H9 (cell line): ENCODE measurements at regions not wholly inside any gene's neighbourhood (a gene's known extent, or its start where the extent isn't known, plus 50 kb on each side); places are given as distances from the start of the nearest gene placed in this dataset.

ENCODE experiments used
- DNase-seq: peaks from one replicate; pipeline ENCODE4 v3.0.0-alpha.2; 2017
- H2AFZ ChIP-seq: one replicate; pipeline ENCODE4 v1.6.1; 2013; ENCODE audit warnings: mild to moderate bottlenecking, low read length, control low read depth, moderate library complexity
- H2AK5ac ChIP-seq: 2 replicates; pipeline ENCODE4 v1.6.1; 2013; ENCODE audit warnings: low read length, control low read depth, mixed read lengths; ENCODE audit not compliant: insufficient read length
- H2BK120ac ChIP-seq: one replicate; pipeline ENCODE4 v1.6.1; 2013; ENCODE audit warnings: low read depth, mild to moderate bottlenecking, low read length, control low read depth, inconsistent platforms; ENCODE audit not compliant: poor library complexity, severe bottlenecking
- H2BK12ac ChIP-seq: 2 replicates; pipeline ENCODE4 v1.6.1; 2013; ENCODE audit warnings: low read length, control low read depth, mixed read lengths, low read depth; ENCODE audit not compliant: insufficient read length
- H2BK15ac ChIP-seq: 2 replicates; pipeline ENCODE4 v1.6.1; 2013; ENCODE audit warnings: low read depth, low read length, control low read depth
- H2BK20ac ChIP-seq: one replicate; pipeline ENCODE4 v1.6.1; 2013; ENCODE audit warnings: low read depth, mild to moderate bottlenecking, low read length, control low read depth, inconsistent platforms; ENCODE audit not compliant: poor library complexity, severe bottlenecking
- H2BK5ac ChIP-seq: 2 replicates; pipeline ENCODE4 v1.6.1; 2013; ENCODE audit warnings: low read length, control low read depth, mixed read lengths; ENCODE audit not compliant: insufficient read length
- H3K14ac ChIP-seq: 2 replicates; pipeline ENCODE4 v1.6.1; 2013; ENCODE audit warnings: low read length, control low read depth; ENCODE audit not compliant: insufficient read depth
- H3K18ac ChIP-seq: 2 replicates; pipeline ENCODE4 v1.6.1; 2013; ENCODE audit warnings: low read depth, mild to moderate bottlenecking, mixed read lengths, low read length, control low read depth; ENCODE audit not compliant: insufficient read length
- H3K23ac ChIP-seq: 2 replicates; pipeline ENCODE4 v1.6.1; 2013; ENCODE audit warnings: low read length, control low read depth, mixed read lengths, low read depth; ENCODE audit not compliant: insufficient read length
- H3K23me2 ChIP-seq: 2 replicates; pipeline ENCODE4 v1.6.1; 2013; ENCODE audit warnings: low read depth, mild to moderate bottlenecking, mixed read lengths, low read length, control low read depth; ENCODE audit not compliant: insufficient read length, poor library complexity, severe bottlenecking
- H3K27ac ChIP-seq: 2 replicates; pipeline ENCODE4 v1.5.1; 2013; ENCODE audit warnings: low read length, control low read depth, mixed read lengths, low read depth; ENCODE audit not compliant: insufficient read length
- H3K27me3 ChIP-seq: 2 replicates; pipeline ENCODE4 v1.6.1; 2013; ENCODE audit warnings: low read length, control low read depth, inconsistent platforms; ENCODE audit not compliant: insufficient read depth
- H3K4ac ChIP-seq: 2 replicates; pipeline ENCODE4 v1.6.1; 2013; ENCODE audit warnings: low read depth, mild to moderate bottlenecking, control low read depth, inconsistent platforms, low read length, moderate library complexity
- H3K4me1 ChIP-seq: 2 replicates; pipeline ENCODE4 v1.6.1; 2013; ENCODE audit warnings: low read length, control low read depth, inconsistent platforms; ENCODE audit not compliant: insufficient read depth
- H3K4me2 ChIP-seq: 2 replicates; pipeline ENCODE4 v1.6.1; 2013; ENCODE audit warnings: low read length, control low read depth, mixed read lengths; ENCODE audit not compliant: insufficient read length, insufficient read depth
- H3K56ac ChIP-seq: 2 replicates; pipeline ENCODE4 v1.6.1; 2013; ENCODE audit warnings: low read depth, mild to moderate bottlenecking, mixed read lengths, low read length, control low read depth; ENCODE audit not compliant: insufficient read length
- H3K79me1 ChIP-seq: 2 replicates; pipeline ENCODE4 v1.6.1; 2013; ENCODE audit warnings: low read depth, mild to moderate bottlenecking, moderate library complexity, low read length, control low read depth, inconsistent platforms; ENCODE audit not compliant: insufficient read depth, poor library complexity, severe bottlenecking
- H3K79me2 ChIP-seq: 2 replicates; pipeline ENCODE4 v1.6.1; 2013; ENCODE audit warnings: low read length, control low read depth, inconsistent platforms; ENCODE audit not compliant: insufficient read depth
- H3K9ac ChIP-seq: 2 replicates; pipeline ENCODE4 v1.6.1; 2013; ENCODE audit warnings: low read length, control low read depth, mixed read lengths; ENCODE audit not compliant: insufficient read length; ENCODE audit errors: extremely low read depth
- H3K9me3 ChIP-seq: one replicate; pipeline ENCODE4 v1.6.1; 2013; ENCODE audit warnings: low read depth, low read length, inconsistent platforms; ENCODE audit not compliant: control insufficient read depth
- H3T11ph ChIP-seq: one replicate; pipeline ENCODE4 v1.6.1; 2013; ENCODE audit warnings: mild to moderate bottlenecking, low read length, control low read depth, inconsistent platforms
- H4K20me1 ChIP-seq: one replicate; pipeline ENCODE4 v1.6.1; 2013; ENCODE audit not compliant: control insufficient read depth, insufficient read length, insufficient read depth
- H4K5ac ChIP-seq: 2 replicates; pipeline ENCODE4 v1.6.1; 2013; ENCODE audit warnings: low read depth, mild to moderate bottlenecking, mixed read lengths, low read length, control low read depth; ENCODE audit not compliant: insufficient read length
- H4K8ac ChIP-seq: replicated peaks from 2 replicates; pipeline ENCODE4 v1.6.1; 2013; ENCODE audit warnings: low read length, control low read depth, mixed read lengths, low read depth; ENCODE audit not compliant: insufficient read length
- H4K91ac ChIP-seq: 2 replicates; pipeline ENCODE4 v1.6.1; 2013; ENCODE audit warnings: low read depth, mild to moderate bottlenecking, moderate library complexity, mixed read lengths, low read length, control low read depth; ENCODE audit not compliant: insufficient read length
- H3K27ac Mint-ChIP-seq, 3 experiments: 2 replicates in 2 of 3; 3 replicates in 1 of 3; pipeline ENCODE4 v1.8.0; 2020 to 2021; ENCODE audit warnings: mixed read lengths in 3 of 3, mild to moderate bottlenecking in 1 of 3, moderate library complexity in 1 of 3
- H3K27me3 Mint-ChIP-seq: 2 replicates; pipeline ENCODE4 v1.8.0; 2021; ENCODE audit warnings: low read depth, mild to moderate bottlenecking, moderate library complexity, mixed read lengths
- H3K36me3 Mint-ChIP-seq, 3 experiments: 2 replicates in 2 of 3; 3 replicates in 1 of 3; pipeline ENCODE4 v1.8.0; 2020 to 2021; ENCODE audit warnings: low read depth in 3 of 3, mixed read lengths in 3 of 3; ENCODE audit not compliant: insufficient read depth in 1 of 3
- H3K4me1 Mint-ChIP-seq, 2 experiments: 2 replicates each; pipeline ENCODE4 v1.8.0; 2020; ENCODE audit warnings: mixed read lengths in 2 of 2
- H3K4me3 Mint-ChIP-seq, 2 experiments: 2 replicates in 1 of 2; 3 replicates in 1 of 2; pipeline ENCODE4 v1.8.0; 2020 to 2021; ENCODE audit warnings: mild to moderate bottlenecking in 2 of 2, mixed read lengths in 2 of 2, moderate library complexity in 1 of 2
- H3K9me3 Mint-ChIP-seq, 2 experiments: 2 replicates in 1 of 2; 3 replicates in 1 of 2; pipeline ENCODE4 v1.8.0; 2020; ENCODE audit warnings: mild to moderate bottlenecking in 2 of 2, mixed read lengths in 2 of 2, moderate library complexity in 1 of 2
- WGBS: extraction: QIAGEN DNeasy Blood & Tissue Kit; methylation state at CpG from one replicate; pipeline ENCODE4 v1.1.7; 2013; ENCODE audit warnings: missing lambda C conversion rate, low lambda C conversion rate, mixed read lengths; ENCODE audit not compliant: insufficient read length; ENCODE audit errors: extremely low coverage; 5-methylcytosine and 5-hydroxymethylcytosine counted together
- TF ChIP-seq, protein P1 (sequence below): fragments of 200-600 bp; sonication (generic); conservative IDR thresholded peaks from 3 replicates; pipeline ENCODE4 v1.8.0; 2021; ENCODE audit warnings: antibody characterized with exemption, mild to moderate bottlenecking

DNA sequence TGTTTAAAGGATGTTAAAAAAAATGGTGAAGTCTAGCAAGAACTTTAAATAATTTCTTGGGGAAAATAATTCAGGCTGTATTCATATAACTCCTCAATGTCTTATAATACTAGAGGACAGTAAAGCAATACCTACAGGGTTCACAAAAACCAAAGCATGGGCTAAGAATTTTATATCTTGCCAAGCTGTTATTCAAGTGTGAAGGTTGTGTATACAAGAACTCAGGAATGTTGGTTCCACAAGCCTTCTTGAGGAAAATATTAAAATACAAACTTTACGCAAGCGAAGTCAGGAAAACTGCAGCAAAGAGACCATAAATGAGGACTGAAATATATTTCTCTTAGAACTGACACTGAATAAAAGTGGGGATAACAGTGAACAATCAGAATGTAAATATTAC lies 76.1 kb upstream of the DNAJC10 start:
- no peaks in the 10 kb centered on the region for H3K27me3 Mint-ChIP-seq
- H3K79me1 ChIP-seq, result no peaks in the 10 kb centered on the region
- no peak overlapping the region for H3K9ac ChIP-seq
- no peaks in the 10 kb centered on the region for H3K79me2 ChIP-seq
- no peak overlapping the region for H4K5ac ChIP-seq
- no peak overlapping the region for H2BK5ac ChIP-seq
- H3K27me3 ChIP-seq, result no peaks in the 10 kb centered on the region
- H3K27ac ChIP-seq, result no peak overlapping the region
- H2BK20ac ChIP-seq, result no peak overlapping the region
- H3K4me2 ChIP-seq, result no peak overlapping the region
- 0 out of 2 replicates have a peak, but pooled peaks cover 2% of the 10 kb centered on the region for H3K4me1 ChIP-seq
- no peaks in the 10 kb centered on the region; a peak in 1 of 7 replicates for H3K36me3 Mint-ChIP-seq
- H3K4me3 Mint-ChIP-seq, result no peak overlapping the region
- no peaks in the 10 kb centered on the region for H3K9me3 ChIP-seq
- no peaks in the 10 kb centered on the region for H3K23me2 ChIP-seq
- no peak overlapping the region for H3K56ac ChIP-seq
- H3K18ac ChIP-seq, result no peak overlapping the region
- H2BK120ac ChIP-seq, result no peak overlapping the region
- no peak for DNase-seq
- no peak overlapping the region for H3K4ac ChIP-seq
- no peak overlapping the region for H4K91ac ChIP-seq
- H2AFZ ChIP-seq, result no peak overlapping the region
- TF ChIP-seq, protein P1, sequence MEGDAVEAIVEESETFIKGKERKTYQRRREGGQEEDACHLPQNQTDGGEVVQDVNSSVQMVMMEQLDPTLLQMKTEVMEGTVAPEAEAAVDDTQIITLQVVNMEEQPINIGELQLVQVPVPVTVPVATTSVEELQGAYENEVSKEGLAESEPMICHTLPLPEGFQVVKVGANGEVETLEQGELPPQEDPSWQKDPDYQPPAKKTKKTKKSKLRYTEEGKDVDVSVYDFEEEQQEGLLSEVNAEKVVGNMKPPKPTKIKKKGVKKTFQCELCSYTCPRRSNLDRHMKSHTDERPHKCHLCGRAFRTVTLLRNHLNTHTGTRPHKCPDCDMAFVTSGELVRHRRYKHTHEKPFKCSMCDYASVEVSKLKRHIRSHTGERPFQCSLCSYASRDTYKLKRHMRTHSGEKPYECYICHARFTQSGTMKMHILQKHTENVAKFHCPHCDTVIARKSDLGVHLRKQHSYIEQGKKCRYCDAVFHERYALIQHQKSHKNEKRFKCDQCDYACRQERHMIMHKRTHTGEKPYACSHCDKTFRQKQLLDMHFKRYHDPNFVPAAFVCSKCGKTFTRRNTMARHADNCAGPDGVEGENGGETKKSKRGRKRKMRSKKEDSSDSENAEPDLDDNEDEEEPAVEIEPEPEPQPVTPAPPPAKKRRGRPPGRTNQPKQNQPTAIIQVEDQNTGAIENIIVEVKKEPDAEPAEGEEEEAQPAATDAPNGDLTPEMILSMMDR, result no peak
- H3K9me3 Mint-ChIP-seq, result no peaks in the 10 kb centered on the region
- no peak overlapping the region for H3K23ac ChIP-seq
- no peak overlapping the region for H2BK15ac ChIP-seq
- H4K20me1 ChIP-seq, result no peaks in the 10 kb centered on the region
- no peak overlapping the region for H3K27ac Mint-ChIP-seq
- no CpG with 5 or more reads among the region's 2 CpGs for WGBS
- peaks cover 18 to 30% of the 10 kb centered on the region in 2 experiments for H3K4me1 Mint-ChIP-seq
- H3K14ac ChIP-seq, result no peak overlapping the region
- no peak overlapping the region for H3T11ph ChIP-seq
- H2BK12ac ChIP-seq, result no peak overlapping the region
- H2AK5ac ChIP-seq, result no peak overlapping the region
- H4K8ac ChIP-seq, result no peak overlapping the region
